IMR-90 (cell line): ENCODE measurements at regions not wholly inside any gene's neighbourhood (a gene's known extent, or its start where the extent isn't known, plus 50 kb on each side); places are given as distances from the start of the nearest gene placed in this dataset.

Experiments
- ATAC-seq: fragments of 200-7000 bp; cut with Tn5 transposase; 2 replicates; pipeline ENCODE4 v1.9.1; 2020; ENCODE audit warnings: low read depth, mild to moderate bottlenecking, moderate library complexity
- BruUV-seq: library from RNA; stranded (reverse); fragments of 400-500 nt; replicated peaks from 2 replicates; lab custom pipeline; 2021; lab: Mats Ljungman, UMichigan
- CTCF ChIA-PET: fragments of 300-600 bp; formaldehyde crosslinking; extraction: SDS; loops from one replicate; lab custom pipeline; 2021; ENCODE audit warnings: antibody characterized with exemption; lab: Yijun Ruan, JAX
- POLR2A ChIA-PET: fragments of 300-600 bp; sonication (Branson Sonifier 250); formaldehyde crosslinking; loops from one replicate; lab custom pipeline; 2022; ENCODE audit warnings: antibody characterized with exemption; ENCODE audit not compliant: unreplicated experiment; lab: Charles Lee
- DNase-seq: peaks from one replicate; pipeline ENCODE4 v3.0.0; 2013
- H2AFZ ChIP-seq: replicated peaks from 2 replicates; pipeline ENCODE3; 2013; ENCODE audit warnings: low read length, mild to moderate bottlenecking; ENCODE audit not compliant: poor library complexity
- H2AK5ac ChIP-seq: 2 replicates; pipeline ENCODE4 v1.6.1; 2013; ENCODE audit warnings: low read depth, low read length, inconsistent platforms
- H2AK9ac ChIP-seq: replicated peaks from 2 replicates; pipeline ENCODE3; 2013; ENCODE audit warnings: mild to moderate bottlenecking, low read depth, low read length, moderate library complexity; ENCODE audit not compliant: poor library complexity
- H2BK120ac ChIP-seq: 2 replicates; pipeline ENCODE4 v1.6.1; 2013; ENCODE audit warnings: low read depth, low read length, inconsistent platforms
- H2BK15ac ChIP-seq: 3 replicates; pipeline ENCODE4 v1.6.1; 2013; ENCODE audit warnings: low read depth, low read length, inconsistent platforms
- H2BK20ac ChIP-seq: 2 replicates; pipeline ENCODE4 v1.6.1; 2013; ENCODE audit warnings: low read depth, mild to moderate bottlenecking, inconsistent platforms, low read length, moderate library complexity
- H2BK5ac ChIP-seq: 2 replicates; pipeline ENCODE4 v1.6.1; 2013; ENCODE audit warnings: mild to moderate bottlenecking, low read depth, low read length, inconsistent platforms; ENCODE audit not compliant: poor library complexity, severe bottlenecking
- H3K14ac ChIP-seq: replicated peaks from 2 replicates; pipeline ENCODE4 v1.6.1; 2013; ENCODE audit warnings: low read depth, low read length, inconsistent platforms
- H3K18ac ChIP-seq: 2 replicates; pipeline ENCODE4 v1.6.1; 2013; ENCODE audit warnings: low read depth, low read length, control low read depth
- H3K23ac ChIP-seq: 2 replicates; pipeline ENCODE4 v1.6.1; 2013; ENCODE audit warnings: low read depth, low read length, inconsistent platforms
- H3K27ac ChIP-seq: 2 replicates; pipeline ENCODE4 v1.5.1; 2013; ENCODE audit warnings: mild to moderate bottlenecking, control low read depth, low read length; ENCODE audit not compliant: insufficient read depth
- H3K27me3 ChIP-seq: 2 replicates; pipeline ENCODE4 v1.6.1; 2013; ENCODE audit warnings: low read length; ENCODE audit not compliant: control insufficient read depth, insufficient read depth
- H3K36me3 ChIP-seq: 2 replicates; pipeline ENCODE4 v1.6.1; 2013; ENCODE audit warnings: low read length, mixed read lengths; ENCODE audit not compliant: control insufficient read depth, insufficient read depth
- H3K4ac ChIP-seq: 2 replicates; pipeline ENCODE4 v1.6.1; 2013; ENCODE audit warnings: low read depth, low read length, inconsistent platforms
- H3K4me1 ChIP-seq: 2 replicates; pipeline ENCODE4 v1.6.1; 2013; ENCODE audit warnings: low read length, mixed read lengths; ENCODE audit not compliant: control insufficient read depth, insufficient read depth
- H3K4me2 ChIP-seq: 2 replicates; pipeline ENCODE4 v1.6.1; 2013; ENCODE audit warnings: low read depth, mild to moderate bottlenecking, control low read depth, low read length, moderate library complexity
- H3K4me3 ChIP-seq: 2 replicates; pipeline ENCODE4 v1.5.1; 2013; ENCODE audit warnings: low read depth, mild to moderate bottlenecking, control low read depth, low read length, moderate library complexity; ENCODE audit not compliant: insufficient read depth
- H3K56ac ChIP-seq: 2 replicates; pipeline ENCODE4 v1.6.1; 2013; ENCODE audit warnings: low read length, inconsistent platforms; ENCODE audit not compliant: insufficient read depth; ENCODE audit errors: extremely low read depth
- H3K79me1 ChIP-seq, 2 experiments: 2 replicates each; pipeline ENCODE4 v1.6.1; 2013; ENCODE audit warnings: low read length in 2 of 2, inconsistent platforms in 1 of 2, low read depth in 1 of 2
- H3K9ac ChIP-seq: 2 replicates; pipeline ENCODE4 v1.6.1; 2013; ENCODE audit warnings: low read depth, low read length, control low read depth
- H3K9me1 ChIP-seq: 2 replicates; pipeline ENCODE4 v1.6.1; 2013; ENCODE audit warnings: low read length, inconsistent platforms; ENCODE audit not compliant: insufficient read depth
- H3K9me3 ChIP-seq: 2 replicates; pipeline ENCODE4 v1.6.1; 2013; ENCODE audit warnings: low read length; ENCODE audit not compliant: control insufficient read depth, insufficient read depth
- H4K20me1 ChIP-seq: 2 replicates; pipeline ENCODE4 v1.6.1; 2013; ENCODE audit warnings: low read length, inconsistent platforms; ENCODE audit not compliant: insufficient read depth
- H4K5ac ChIP-seq: 2 replicates; pipeline ENCODE4 v1.6.1; 2013; ENCODE audit warnings: mild to moderate bottlenecking, low read depth, low read length, control low read depth
- H4K8ac ChIP-seq, 2 experiments: 2 replicates each; pipeline ENCODE4 v1.6.1; 2013; ENCODE audit warnings: low read depth in 2 of 2, low read length in 2 of 2, control low read depth in 1 of 2, inconsistent platforms in 1 of 2
- H4K91ac ChIP-seq: 2 replicates; pipeline ENCODE4 v1.6.1; 2013; ENCODE audit warnings: low read depth, low read length, inconsistent platforms; ENCODE audit not compliant: insufficient read depth
- BHLHE40 ChIP-seq: fragments of 150-350 bp; IDR thresholded peaks from 2 replicates; pipeline ENCODE4 v1.6.1; 2016; ENCODE audit warnings: mild to moderate bottlenecking, low read depth, low read length
- CEBPB ChIP-seq: IDR thresholded peaks from 2 replicates; pipeline ENCODE4 v1.6.1; 2012; ENCODE audit warnings: low read depth, low read length, improper control_type of control experiment
- CHD1 ChIP-seq: IDR thresholded peaks from 2 replicates; pipeline ENCODE4 v1.6.1; 2012; ENCODE audit warnings: low read depth, low read length, improper control_type of control experiment
- FOS ChIP-seq: fragments of 150-350 bp; IDR thresholded peaks from 2 replicates; pipeline ENCODE4 v1.6.1; 2016; ENCODE audit warnings: low read depth, low read length
- MAFK ChIP-seq: IDR thresholded peaks from 2 replicates; pipeline ENCODE4 v1.6.1; 2012; ENCODE audit warnings: low read depth, low read length, improper control_type of control experiment
- MAZ ChIP-seq: IDR thresholded peaks from 2 replicates; pipeline ENCODE4 v1.6.1; 2012; ENCODE audit warnings: low read depth, mild to moderate bottlenecking, low read length, improper control_type of control experiment, moderate library complexity, borderline replicate concordance
- MXI1 ChIP-seq: IDR thresholded peaks from 2 replicates; pipeline ENCODE4 v1.6.1; 2012; ENCODE audit warnings: low read depth, mild to moderate bottlenecking, low read length, moderate library complexity, borderline replicate concordance
- NFE2L2 ChIP-seq: fragments of 150-350 bp; IDR thresholded peaks from 2 replicates; pipeline ENCODE4 v1.6.1; 2016; ENCODE audit warnings: low read depth, mild to moderate bottlenecking, low read length
- POLR2A ChIP-seq: IDR thresholded peaks from 2 replicates; pipeline ENCODE4 v1.6.1; 2012; ENCODE audit warnings: mild to moderate bottlenecking, low read depth, low read length
- RAD21 ChIP-seq: IDR thresholded peaks from 2 replicates; pipeline ENCODE4 v1.6.1; 2012; ENCODE audit warnings: low read length, improper control_type of control experiment
- RCOR1 ChIP-seq: IDR thresholded peaks from 2 replicates; pipeline ENCODE4 v1.6.1; 2012; ENCODE audit warnings: mild to moderate bottlenecking, low read length, improper control_type of control experiment; ENCODE audit not compliant: insufficient replicate concordance
- RFX5 ChIP-seq: IDR thresholded peaks from 2 replicates; pipeline ENCODE4 v1.8.0; 2012; ENCODE audit warnings: low read depth, mild to moderate bottlenecking, low read length, moderate library complexity
- SMC3 ChIP-seq: fragments of 150-350 bp; IDR thresholded peaks from 2 replicates; pipeline ENCODE4 v1.6.1; 2016; ENCODE audit warnings: low read depth, mild to moderate bottlenecking, antibody characterized with exemption, low read length, moderate library complexity
- USF2 ChIP-seq: fragments of 150-350 bp; IDR thresholded peaks from 2 replicates; pipeline ENCODE4 v1.6.1; 2017; ENCODE audit warnings: mild to moderate bottlenecking, antibody characterized with exemption, low read length, low read depth
- WGBS, 2 experiments: methylation state at CpG; one replicate each; pipeline versions ENCODE4 v1.1.5 to v1.1.7; 2013; ENCODE audit warnings: missing lambda C conversion rate in 2 of 2; ENCODE audit not compliant: insufficient read length in 1 of 2; ENCODE audit errors: extremely low coverage in 2 of 2; 5-methylcytosine and 5-hydroxymethylcytosine counted together
- dilution Hi-C: fragments of 300-500 bp; cut with HindIII; formaldehyde crosslinking; loops from one replicate; pipeline ENCODE4 v1.14.3; 2018; ENCODE audit warnings: low sequenced_read_pairs; ENCODE audit not compliant: unreplicated experiment
- in situ Hi-C: fragments of 300-500 bp; cut with MboI; formaldehyde crosslinking; loops from 3 replicates; pipeline ENCODE4 v1.14.3; 2019; ENCODE audit warnings: low sequenced_read_pairs, inconsistent platforms, mixed read lengths
- intact Hi-C: fragments of 100-400 bp; cut with micrococcal nuclease; formaldehyde crosslinking; loops from 2 replicates; pipeline ENCODE4 v1.10.0; 2022
- TF ChIP-seq, protein P1 (sequence below): conservative IDR thresholded peaks from 2 replicates; pipeline ENCODE4 v1.5.1; 2012; ENCODE audit warnings: mild to moderate bottlenecking, low read depth, low read length, improper control_type of control experiment
- TF ChIP-seq, protein P2 (sequence below): fragments of 150-350 bp; IDR thresholded peaks from 2 replicates; pipeline ENCODE4 v1.6.1; 2016; ENCODE audit warnings: low read depth, mild to moderate bottlenecking, low read length, moderate library complexity, borderline replicate concordance

DNA sequence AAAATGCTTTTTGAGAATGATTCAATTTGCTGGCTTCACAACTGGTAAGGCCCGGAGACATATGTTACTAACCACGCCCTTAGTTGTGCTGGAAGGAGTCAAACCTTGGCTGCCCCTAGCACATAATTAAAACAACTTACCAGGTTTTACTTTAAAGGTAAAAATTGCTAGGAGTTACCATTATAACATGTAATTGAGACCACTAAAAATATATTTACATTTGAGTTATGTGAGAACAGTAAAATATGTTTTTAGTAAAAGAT is 435.6 kb upstream of the CDH9 start:
- H3K9me1 ChIP-seq = no peaks in the 10 kb centered on the region
- WGBS, 2 experiments = no CpG with 5 or more reads among the region's 2 CpGs
- H2BK5ac ChIP-seq = no peak overlapping the region

More for the DNA sequence above, 435.6 kb upstream of the CDH9 start:
- no peak overlapping the region for H3K27ac ChIP-seq
- ATAC-seq = no peak
- H3K9ac ChIP-seq = no peak overlapping the region
- H4K20me1 ChIP-seq = no peaks in the 10 kb centered on the region
- no peak overlapping the region for H4K5ac ChIP-seq
- no peak for TF ChIP-seq RFX5
- TF ChIP-seq SMC3 = no peak
- no peak for TF ChIP-seq CHD1
- TF ChIP-seq, protein P1, sequence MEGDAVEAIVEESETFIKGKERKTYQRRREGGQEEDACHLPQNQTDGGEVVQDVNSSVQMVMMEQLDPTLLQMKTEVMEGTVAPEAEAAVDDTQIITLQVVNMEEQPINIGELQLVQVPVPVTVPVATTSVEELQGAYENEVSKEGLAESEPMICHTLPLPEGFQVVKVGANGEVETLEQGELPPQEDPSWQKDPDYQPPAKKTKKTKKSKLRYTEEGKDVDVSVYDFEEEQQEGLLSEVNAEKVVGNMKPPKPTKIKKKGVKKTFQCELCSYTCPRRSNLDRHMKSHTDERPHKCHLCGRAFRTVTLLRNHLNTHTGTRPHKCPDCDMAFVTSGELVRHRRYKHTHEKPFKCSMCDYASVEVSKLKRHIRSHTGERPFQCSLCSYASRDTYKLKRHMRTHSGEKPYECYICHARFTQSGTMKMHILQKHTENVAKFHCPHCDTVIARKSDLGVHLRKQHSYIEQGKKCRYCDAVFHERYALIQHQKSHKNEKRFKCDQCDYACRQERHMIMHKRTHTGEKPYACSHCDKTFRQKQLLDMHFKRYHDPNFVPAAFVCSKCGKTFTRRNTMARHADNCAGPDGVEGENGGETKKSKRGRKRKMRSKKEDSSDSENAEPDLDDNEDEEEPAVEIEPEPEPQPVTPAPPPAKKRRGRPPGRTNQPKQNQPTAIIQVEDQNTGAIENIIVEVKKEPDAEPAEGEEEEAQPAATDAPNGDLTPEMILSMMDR = no peak
- TF ChIP-seq, protein P2, sequence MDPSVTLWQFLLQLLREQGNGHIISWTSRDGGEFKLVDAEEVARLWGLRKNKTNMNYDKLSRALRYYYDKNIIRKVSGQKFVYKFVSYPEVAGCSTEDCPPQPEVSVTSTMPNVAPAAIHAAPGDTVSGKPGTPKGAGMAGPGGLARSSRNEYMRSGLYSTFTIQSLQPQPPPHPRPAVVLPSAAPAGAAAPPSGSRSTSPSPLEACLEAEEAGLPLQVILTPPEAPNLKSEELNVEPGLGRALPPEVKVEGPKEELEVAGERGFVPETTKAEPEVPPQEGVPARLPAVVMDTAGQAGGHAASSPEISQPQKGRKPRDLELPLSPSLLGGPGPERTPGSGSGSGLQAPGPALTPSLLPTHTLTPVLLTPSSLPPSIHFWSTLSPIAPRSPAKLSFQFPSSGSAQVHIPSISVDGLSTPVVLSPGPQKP = no peak
- no peak for TF ChIP-seq USF2
- no peak for TF ChIP-seq CEBPB
- TF ChIP-seq BHLHE40 = no peak
- no peak for TF ChIP-seq MXI1
- TF ChIP-seq RCOR1 = no peak
- no peak for TF ChIP-seq NFE2L2
- TF ChIP-seq FOS = no peak
- no peak for TF ChIP-seq MAFK
- TF ChIP-seq RAD21 = no peak
- no peak for TF ChIP-seq POLR2A
- TF ChIP-seq MAZ = no peak
- no peaks in the 10 kb centered on the region for H3K36me3 ChIP-seq
- no peak overlapping the region for H2AFZ ChIP-seq
- intact Hi-C loops = loop anchor here (5.0 to 10.0 kb wide), 2 partner anchors 159 to 232 kb away; no protein-coding TSS in a partner anchor
- H3K18ac ChIP-seq = no peak overlapping the region
- H3K4me2 ChIP-seq = no peak overlapping the region; the same call in 1 of the 2 replicates
- no peaks in the 10 kb centered on the region for H3K79me1 ChIP-seq
- H3K4ac ChIP-seq = no peak overlapping the region
- H2AK5ac ChIP-seq = no peak overlapping the region
- no peak overlapping the region for H2AK9ac ChIP-seq
- peak overlapping the region; percentile 30; the same call in 1 of the 2 replicates for H3K4me3 ChIP-seq
- no peaks in the 10 kb centered on the region for H3K4me1 ChIP-seq
- H3K27me3 ChIP-seq = no peaks in the 10 kb centered on the region
- H2BK15ac ChIP-seq = no peak overlapping the region
- H4K91ac ChIP-seq = no peak overlapping the region
- DNase-seq = no peak
- dilution Hi-C loops = no loop called here
- no peak overlapping the region for H2BK120ac ChIP-seq
- POLR2A ChIA-PET = interaction anchor here (0.6 kb wide), 1 partner anchor 12 kb away, joined by 3 read pairs; no protein-coding TSS in a partner anchor
- H2BK20ac ChIP-seq = no peak overlapping the region
- no peak overlapping the region for H3K23ac ChIP-seq
- no peak overlapping the region for H4K8ac ChIP-seq
- BruUV-seq = no TSS peak
- CTCF ChIA-PET = no interaction called here
- H3K56ac ChIP-seq = no peak overlapping the region
- peaks cover 7% of the 10 kb centered on the region for H3K9me3 ChIP-seq
- no peak overlapping the region for H3K14ac ChIP-seq
- in situ Hi-C loops = no loop called here
